RPMI8226 (cell line): ENCODE measurements at regions not wholly inside any gene's neighbourhood (a gene's known extent, or its start where the extent isn't known, plus 50 kb on each side); places are given as distances from the start of the nearest gene placed in this dataset.

Experiments
- DNase-seq: peaks from one replicate; pipeline ENCODE4 v3.0.0-alpha.2; 2015

GRCh38 chr12:115233891-115234543 is 550.0 kb upstream of the TBX3 start:
- no peak for DNase-seq

- DNase-seq = no peak
Observed at GRCh38 chr12:115232455-115233156, 548.6 kb upstream of the TBX3 start.

GRCh38 chr12:115230606-115231005 is 546.6 kb upstream of the TBX3 start:
- DNase-seq = no peak

- no peak for DNase-seq
Observed at GRCh38 chr12:115229517-115229916, 545.5 kb upstream of the TBX3 start.

- no peak for DNase-seq
Observed at GRCh38 chr12:115228434-115228833, 544.5 kb upstream of the TBX3 start.

GRCh38 chr12:115227137-115227615 is 543.2 kb upstream of the TBX3 start:
- DNase-seq = no peak

- no peak for DNase-seq
Observed at GRCh38 chr12:115225845-115226244, 541.9 kb upstream of the TBX3 start.

- no peak for DNase-seq
Observed at GRCh38 chr12:115223991-115224390, 540.0 kb upstream of the TBX3 start.

- DNase-seq = no peak
Observed at GRCh38 chr12:115223322-115223721, 539.3 kb upstream of the TBX3 start.

- no peak for DNase-seq
Observed at GRCh38 chr12:115222220-115222619, 538.2 kb upstream of the TBX3 start.

- no peak for DNase-seq
Observed at GRCh38 chr12:115216301-115216700, 532.3 kb upstream of the TBX3 start.

GRCh38 chr12:115215544-115215943 is 531.6 kb upstream of the TBX3 start:
- DNase-seq = no peak

- DNase-seq = no peak
Observed at GRCh38 chr12:115213538-115214016, 529.6 kb upstream of the TBX3 start.

- no peak for DNase-seq
Observed at GRCh38 chr12:115213118-115213517, 529.1 kb upstream of the TBX3 start.

- DNase-seq = no peak
Observed at GRCh38 chr12:115212356-115212755, 528.4 kb upstream of the TBX3 start.

GRCh38 chr12:115210533-115211252 is 526.7 kb upstream of the TBX3 start:
- DNase-seq = no peak

- DNase-seq = no peak
Observed at GRCh38 chr12:115209230-115209629, 525.3 kb upstream of the TBX3 start.

- DNase-seq = no peak
Observed at GRCh38 chr12:115208098-115208497, 524.1 kb upstream of the TBX3 start.

GRCh38 chr12:115207216-115207915 is 523.4 kb upstream of the TBX3 start:
- DNase-seq = no peak

GRCh38 chr12:115206801-115207200 is 522.8 kb upstream of the TBX3 start:
- DNase-seq = no peak

GRCh38 chr12:115205755-115206308 is 521.9 kb upstream of the TBX3 start:
- DNase-seq = no peak

GRCh38 chr12:115204957-115205754 is 521.2 kb upstream of the TBX3 start:
- DNase-seq = no peak
